ENCODE measurements at regions not wholly inside any gene's neighbourhood (a gene's known extent, or its start where the extent isn't known, plus 50 kb on each side); places are given as distances from the start of the nearest gene placed in this dataset.

GRCh38 chr9:19642256-19642655, 146.6 kb downstream of the SLC24A2 start:
- TF ChIP-seq POLR2AphosphoS5 (IDR thresholded peaks at IDR 0.05) (no peak), CTCF (IDR thresholded peaks at IDR 0.05) (no peak), EP300 (IDR thresholded peaks at IDR 0.05; ENCODE audit: low read depth) (no peak)
